ENCODE measurements at regions not wholly inside any gene's neighbourhood (a gene's known extent, or its start where the extent isn't known, plus 50 kb on each side); places are given as distances from the start of the nearest gene placed in this dataset.

DNA sequence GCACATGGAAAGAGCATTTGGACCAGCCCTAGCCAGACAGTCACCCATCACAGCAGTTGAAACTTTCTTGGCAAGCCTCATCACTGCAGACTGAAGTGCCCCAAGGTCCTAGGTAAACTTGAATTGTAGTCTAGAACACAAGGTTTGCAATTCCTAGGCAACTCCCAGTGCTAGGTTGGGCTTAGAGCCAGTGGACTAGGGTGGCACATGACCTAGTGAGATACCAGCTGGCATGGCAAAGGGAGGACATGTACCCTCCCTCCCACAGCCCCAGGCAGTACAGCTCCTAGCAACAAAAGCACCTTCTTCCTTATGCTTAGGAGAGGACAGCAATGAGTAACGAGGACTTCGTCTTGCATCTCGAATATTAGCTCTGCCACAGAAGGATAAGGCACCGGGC, 889.5 kb downstream of the JRKL start:
- H3K9ac ChIP-seq (ENCODE audit: low read depth in 1 of 3, low read length in 3 of 3): no peak overlapping the region
- H3K4me1 ChIP-seq (ENCODE audit: control insufficient read depth in 3 of 3, insufficient read depth in 3 of 3, low read length in 3 of 3): no peaks in the 10 kb centered on the region
- no peak overlapping the region for H3K27ac ChIP-seq (ENCODE audit: low read depth, low read length)
- H3K4me3 ChIP-seq (ENCODE audit: low read length in 3 of 3): no peak overlapping the region
- no peaks in the 10 kb centered on the region for H3K36me3 ChIP-seq (ENCODE audit: control insufficient read depth in 3 of 3, insufficient read depth in 3 of 3, low read length in 3 of 3)
- no peaks in the 10 kb centered on the region for H3K27me3 ChIP-seq (ENCODE audit: control insufficient read depth in 3 of 3, insufficient read depth in 3 of 3, low read length in 3 of 3)
- H3K9me3 ChIP-seq (ENCODE audit: control insufficient read depth in 3 of 3, low read length in 3 of 3): no peaks in the 10 kb centered on the region

DNA sequence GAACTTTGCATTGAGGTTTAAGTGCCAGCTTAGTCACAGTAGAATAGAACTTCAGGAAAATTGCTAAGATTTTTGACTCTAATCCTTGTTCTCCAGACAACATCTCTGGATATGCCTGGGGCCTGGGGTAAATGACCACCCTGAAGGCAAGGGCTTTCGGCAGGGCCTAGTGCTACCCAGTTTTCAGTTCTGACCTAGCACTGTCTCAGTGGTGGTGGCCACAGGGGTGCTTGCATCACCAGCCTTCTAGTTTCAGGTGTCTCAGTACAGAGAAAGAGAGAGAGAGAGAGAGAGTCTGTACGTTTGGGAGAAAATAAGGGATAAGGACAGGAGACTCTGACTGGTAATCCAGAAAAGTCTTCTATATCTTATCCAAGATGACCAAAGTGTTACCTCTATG, 890.5 kb downstream of the JRKL start:
- Histone ChIP-seq H3K9ac (ENCODE audit: low read depth in 1 of 3, low read length in 3 of 3) (no peak overlapping the region), H3K9me3 (ENCODE audit: control insufficient read depth in 3 of 3, low read length in 3 of 3) (no peaks in the 10 kb centered on the region), H3K4me1 (ENCODE audit: control insufficient read depth in 3 of 3, insufficient read depth in 3 of 3, low read length in 3 of 3) (no peaks in the 10 kb centered on the region), H3K4me3 (ENCODE audit: low read length in 3 of 3) (no peak overlapping the region), H3K36me3 (ENCODE audit: control insufficient read depth in 3 of 3, insufficient read depth in 3 of 3, low read length in 3 of 3) (no peaks in the 10 kb centered on the region), H3K27me3 (ENCODE audit: control insufficient read depth in 3 of 3, insufficient read depth in 3 of 3, low read length in 3 of 3) (no peaks in the 10 kb centered on the region), H3K27ac (ENCODE audit: low read depth, low read length) (no peak overlapping the region)

DNA sequence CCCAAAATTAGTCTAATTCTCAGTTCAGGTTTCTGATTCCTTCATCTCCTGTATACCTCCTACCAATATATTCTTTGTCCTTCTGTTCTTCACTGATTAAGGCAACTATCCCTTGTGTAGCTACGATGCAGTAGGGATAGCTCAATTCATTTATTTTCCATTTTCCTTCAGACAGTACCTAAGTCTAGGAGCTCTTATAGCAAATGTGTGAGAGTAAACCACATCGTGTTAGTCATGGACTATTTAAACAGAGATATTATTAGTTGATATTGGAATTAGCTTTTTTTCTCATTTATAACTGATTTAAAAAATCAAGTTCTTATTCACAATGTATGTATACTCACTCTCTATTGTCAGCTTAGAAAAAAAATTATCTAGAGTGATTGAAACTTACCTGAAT, 900.0 kb downstream of the JRKL start:
- Histone ChIP-seq H3K27me3 (ENCODE audit: control insufficient read depth in 3 of 3, insufficient read depth in 3 of 3, low read length in 3 of 3) (no peaks in the 10 kb centered on the region), H3K27ac (ENCODE audit: low read depth, low read length) (peak overlapping the region; percentile 67), H3K9me3 (ENCODE audit: control insufficient read depth in 3 of 3, low read length in 3 of 3) (no peaks in the 10 kb centered on the region), H3K4me1 (ENCODE audit: control insufficient read depth in 3 of 3, insufficient read depth in 3 of 3, low read length in 3 of 3) (no peaks in the 10 kb centered on the region), H3K4me3 (ENCODE audit: low read length in 3 of 3) (peak overlapping the region in 2 of 3 donors; percentile 11 to 15), H3K9ac (ENCODE audit: low read depth in 1 of 3, low read length in 3 of 3) (peak overlapping the region; percentile 37 to 69 (median 61)), H3K36me3 (ENCODE audit: control insufficient read depth in 3 of 3, insufficient read depth in 3 of 3, low read length in 3 of 3) (no peaks in the 10 kb centered on the region)

DNA sequence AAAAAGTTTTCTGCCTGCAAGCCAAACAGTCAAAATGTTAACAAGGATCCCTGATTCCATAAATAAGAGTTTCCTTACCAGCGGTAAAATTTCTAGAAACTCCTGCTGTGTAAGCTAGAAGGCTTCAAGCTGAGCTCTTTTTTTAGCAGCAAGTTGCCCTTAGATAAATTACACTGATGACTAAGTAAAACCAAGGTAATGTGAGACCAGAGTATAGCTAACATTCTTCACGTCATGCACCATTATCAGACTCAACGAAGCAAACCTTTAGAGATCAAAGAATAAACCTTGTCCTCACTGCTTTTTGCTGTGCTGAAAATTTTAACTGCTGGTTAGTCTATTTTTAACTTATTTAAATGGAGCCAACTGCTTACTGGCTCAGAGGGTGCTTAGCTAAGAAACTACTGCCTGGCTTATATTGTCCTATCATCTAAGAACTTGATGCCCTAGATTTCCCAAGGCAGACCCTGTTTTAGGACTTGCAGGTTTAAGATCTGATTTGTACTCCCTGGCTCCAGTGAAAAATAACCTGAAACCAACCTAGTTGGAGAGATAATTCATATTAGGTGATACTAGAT, 900.7 kb downstream of the JRKL start:
- Histone ChIP-seq H3K9ac (ENCODE audit: low read depth in 1 of 3, low read length in 3 of 3) (peak overlapping the region; percentile 61 to 69 (median 66)), H3K36me3 (ENCODE audit: control insufficient read depth in 3 of 3, insufficient read depth in 3 of 3, low read length in 3 of 3) (no peaks in the 10 kb centered on the region), H3K27ac (ENCODE audit: low read depth, low read length) (peak overlapping the region; percentile 67), H3K9me3 (ENCODE audit: control insufficient read depth in 3 of 3, low read length in 3 of 3) (no peaks in the 10 kb centered on the region), H3K4me1 (ENCODE audit: control insufficient read depth in 3 of 3, insufficient read depth in 3 of 3, low read length in 3 of 3) (no peaks in the 10 kb centered on the region), H3K27me3 (ENCODE audit: control insufficient read depth in 3 of 3, insufficient read depth in 3 of 3, low read length in 3 of 3) (no peaks in the 10 kb centered on the region), H3K4me3 (ENCODE audit: low read length in 3 of 3) (peak overlapping the region; percentile 11 to 41 (median 15))

DNA sequence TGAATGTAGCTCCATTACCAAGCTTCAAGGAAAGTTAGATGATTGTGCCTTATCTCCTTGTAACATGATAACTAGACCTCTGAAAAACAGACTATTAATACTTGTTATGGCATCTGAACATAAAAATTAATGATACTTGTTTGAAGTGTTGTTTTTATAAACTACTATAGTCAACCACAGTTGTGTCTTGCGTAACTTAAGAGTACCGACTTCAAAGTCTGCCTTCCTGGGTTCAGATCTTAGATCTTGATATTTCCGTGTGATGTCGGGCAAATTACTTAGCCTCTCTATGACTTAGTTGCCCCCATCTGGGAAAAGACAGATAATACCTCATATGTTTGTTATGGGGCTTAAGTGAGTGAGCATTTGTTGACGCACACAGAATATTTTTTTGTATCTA, 906.5 kb downstream of the JRKL start:
- H3K9ac ChIP-seq (ENCODE audit: low read depth in 1 of 3, low read length in 3 of 3): no peak overlapping the region
- no peaks in the 10 kb centered on the region for H3K4me1 ChIP-seq (ENCODE audit: control insufficient read depth in 3 of 3, insufficient read depth in 3 of 3, low read length in 3 of 3)
- no peaks in the 10 kb centered on the region for H3K9me3 ChIP-seq (ENCODE audit: control insufficient read depth in 3 of 3, low read length in 3 of 3)
- H3K27ac ChIP-seq (ENCODE audit: low read depth, low read length): no peak overlapping the region
- no peaks in the 10 kb centered on the region for H3K36me3 ChIP-seq (ENCODE audit: control insufficient read depth in 3 of 3, insufficient read depth in 3 of 3, low read length in 3 of 3)
- H3K4me3 ChIP-seq (ENCODE audit: low read length in 3 of 3): no peak overlapping the region
- no peaks in the 10 kb centered on the region for H3K27me3 ChIP-seq (ENCODE audit: control insufficient read depth in 3 of 3, insufficient read depth in 3 of 3, low read length in 3 of 3)

DNA sequence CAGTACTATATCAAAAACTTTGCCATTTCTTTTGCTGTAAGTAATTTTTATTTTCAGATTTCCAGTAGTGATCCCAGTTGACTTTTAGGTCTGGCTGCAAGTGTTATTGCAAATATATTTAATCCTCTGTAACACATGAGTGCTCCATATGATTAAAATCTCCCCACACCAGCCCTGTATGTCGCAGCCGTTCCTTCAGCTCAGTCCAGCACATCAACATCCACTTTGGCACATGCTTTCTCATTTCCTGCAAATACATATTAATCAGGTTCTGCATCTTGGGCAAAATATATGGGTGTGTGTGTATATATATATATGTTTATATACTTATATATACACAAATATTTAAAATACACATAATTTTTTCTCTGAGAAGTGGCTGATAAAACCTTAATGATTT, 919.5 kb downstream of the JRKL start:
- no peaks in the 10 kb centered on the region for H3K9me3 ChIP-seq (ENCODE audit: control insufficient read depth in 3 of 3, low read length in 3 of 3)
- no peaks in the 10 kb centered on the region for H3K27me3 ChIP-seq (ENCODE audit: control insufficient read depth in 3 of 3, insufficient read depth in 3 of 3, low read length in 3 of 3)
- no peak overlapping the region for H3K9ac ChIP-seq (ENCODE audit: low read depth in 1 of 3, low read length in 3 of 3)
- no peaks in the 10 kb centered on the region for H3K4me1 ChIP-seq (ENCODE audit: control insufficient read depth in 3 of 3, insufficient read depth in 3 of 3, low read length in 3 of 3)
- H3K4me3 ChIP-seq (ENCODE audit: low read length in 3 of 3): no peak overlapping the region
- H3K36me3 ChIP-seq (ENCODE audit: control insufficient read depth in 3 of 3, insufficient read depth in 3 of 3, low read length in 3 of 3): no peaks in the 10 kb centered on the region
- no peak overlapping the region for H3K27ac ChIP-seq (ENCODE audit: low read depth, low read length)

DNA sequence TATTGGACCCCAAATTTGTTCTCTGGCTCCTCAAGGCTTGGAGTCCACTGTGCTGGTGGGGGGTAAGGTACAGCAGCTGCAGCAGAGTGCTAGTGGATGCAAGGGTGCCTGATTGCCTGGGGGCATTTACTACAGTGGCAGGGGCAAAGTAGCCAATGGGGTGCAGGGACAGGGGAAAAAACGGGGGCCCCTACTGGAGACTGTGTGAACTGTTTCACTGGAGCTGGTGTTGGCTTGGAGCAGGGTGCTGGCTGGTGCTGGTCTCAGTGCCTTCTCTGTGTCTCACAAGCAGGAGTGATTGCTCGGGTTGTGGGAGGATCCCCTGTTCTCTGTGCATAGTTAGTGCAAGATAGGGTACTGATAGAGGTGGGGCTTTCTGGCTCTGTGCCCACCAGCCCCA, 935.9 kb downstream of the JRKL start:
- Histone ChIP-seq H3K27ac (ENCODE audit: low read depth, low read length) (no peak overlapping the region), H3K4me3 (ENCODE audit: low read length in 3 of 3) (no peak overlapping the region), H3K36me3 (ENCODE audit: control insufficient read depth in 3 of 3, insufficient read depth in 3 of 3, low read length in 3 of 3) (no peaks in the 10 kb centered on the region), H3K9me3 (ENCODE audit: control insufficient read depth in 3 of 3, low read length in 3 of 3) (peaks cover 0 to 2% (median 0%) of the 10 kb centered on the region in 3 donors), H3K27me3 (ENCODE audit: control insufficient read depth in 3 of 3, insufficient read depth in 3 of 3, low read length in 3 of 3) (no peaks in the 10 kb centered on the region), H3K9ac (ENCODE audit: low read depth in 1 of 3, low read length in 3 of 3) (no peak overlapping the region), H3K4me1 (ENCODE audit: control insufficient read depth in 3 of 3, insufficient read depth in 3 of 3, low read length in 3 of 3) (no peaks in the 10 kb centered on the region)

DNA sequence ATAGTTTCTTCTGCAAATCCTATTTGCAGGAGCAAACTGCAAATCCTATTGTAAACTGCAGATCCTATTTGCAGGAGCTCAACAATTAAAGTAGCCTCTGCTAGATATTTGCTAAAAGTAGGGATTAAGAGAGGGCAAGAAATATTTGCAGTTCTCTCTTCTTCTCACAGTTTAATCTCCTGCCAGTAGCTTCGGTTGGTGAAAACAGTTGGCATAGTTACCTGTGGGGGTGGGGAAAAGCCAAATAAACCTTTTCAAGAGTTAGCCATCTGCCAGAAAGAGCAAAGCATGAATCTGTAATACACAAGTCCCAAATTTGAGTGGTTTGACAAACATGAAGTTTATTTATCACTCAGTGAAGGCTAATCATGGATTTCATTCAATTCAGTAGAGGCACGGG, 942.5 kb downstream of the JRKL start:
- no peaks in the 10 kb centered on the region for H3K36me3 ChIP-seq (ENCODE audit: control insufficient read depth in 3 of 3, insufficient read depth in 3 of 3, low read length in 3 of 3)

DNA sequence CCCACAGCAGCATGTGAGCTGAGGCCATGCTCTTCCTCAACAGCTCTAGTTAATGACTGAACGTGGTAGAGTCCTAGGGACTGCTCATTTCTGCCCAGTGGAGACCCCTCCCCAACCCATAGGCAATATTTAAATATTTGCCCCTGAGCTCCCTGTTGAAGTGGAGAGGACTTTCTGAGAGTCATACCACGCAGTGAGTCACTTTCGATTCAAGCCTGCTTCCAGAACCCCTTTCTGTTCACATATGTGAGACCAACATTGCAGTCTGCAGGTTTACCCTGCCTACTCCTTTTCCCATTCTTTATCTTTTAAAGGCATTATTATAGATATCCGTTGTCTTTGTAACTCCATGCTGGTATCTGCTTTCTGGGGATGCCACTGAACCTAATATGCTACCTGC, 946.3 kb downstream of the JRKL start:
- H3K9ac ChIP-seq (ENCODE audit: low read depth in 1 of 3, low read length in 3 of 3): no peak overlapping the region
- H3K9me3 ChIP-seq (ENCODE audit: control insufficient read depth in 3 of 3, low read length in 3 of 3): no peaks in the 10 kb centered on the region
- no peaks in the 10 kb centered on the region for H3K27me3 ChIP-seq (ENCODE audit: control insufficient read depth in 3 of 3, insufficient read depth in 3 of 3, low read length in 3 of 3)
- H3K27ac ChIP-seq (ENCODE audit: low read depth, low read length): no peak overlapping the region
- H3K4me3 ChIP-seq (ENCODE audit: low read length in 3 of 3): no peak overlapping the region
- H3K4me1 ChIP-seq (ENCODE audit: control insufficient read depth in 3 of 3, insufficient read depth in 3 of 3, low read length in 3 of 3): no peaks in the 10 kb centered on the region
- H3K36me3 ChIP-seq (ENCODE audit: control insufficient read depth in 3 of 3, insufficient read depth in 3 of 3, low read length in 3 of 3): no peaks in the 10 kb centered on the region

More for the DNA sequence above, 942.5 kb downstream of the JRKL start:
- Histone ChIP-seq H3K4me3 (ENCODE audit: low read length in 3 of 3) (no peak overlapping the region), H3K9me3 (ENCODE audit: control insufficient read depth in 3 of 3, low read length in 3 of 3) (no peaks in the 10 kb centered on the region), H3K27me3 (ENCODE audit: control insufficient read depth in 3 of 3, insufficient read depth in 3 of 3, low read length in 3 of 3) (no peaks in the 10 kb centered on the region), H3K4me1 (ENCODE audit: control insufficient read depth in 3 of 3, insufficient read depth in 3 of 3, low read length in 3 of 3) (no peaks in the 10 kb centered on the region), H3K27ac (ENCODE audit: low read depth, low read length) (no peak overlapping the region), H3K9ac (ENCODE audit: low read depth in 1 of 3, low read length in 3 of 3) (no peak overlapping the region)

DNA sequence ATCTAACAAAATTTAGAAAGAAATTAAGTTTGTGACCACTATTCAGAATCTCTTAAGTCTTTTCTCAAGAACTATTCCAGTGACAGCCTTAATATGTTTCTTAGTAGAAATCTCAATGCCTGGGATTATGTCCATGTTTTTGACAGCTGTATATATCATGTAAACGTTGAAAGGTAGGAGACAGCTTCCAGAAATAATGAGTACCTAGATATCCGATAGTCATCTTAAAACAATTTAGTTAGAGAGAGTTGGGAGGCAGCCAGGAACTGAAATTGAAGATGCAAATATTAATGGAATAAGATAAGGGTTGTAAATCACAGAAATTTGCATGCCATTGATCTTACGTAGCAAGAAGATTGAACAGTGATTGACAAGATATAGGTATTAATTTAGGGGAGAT, 955.2 kb downstream of the JRKL start:
- Histone ChIP-seq H3K9ac (ENCODE audit: low read depth in 1 of 3, low read length in 3 of 3) (no peak overlapping the region), H3K4me1 (ENCODE audit: control insufficient read depth in 3 of 3, insufficient read depth in 3 of 3, low read length in 3 of 3) (no peaks in the 10 kb centered on the region), H3K4me3 (ENCODE audit: low read length in 3 of 3) (no peak overlapping the region), H3K27ac (ENCODE audit: low read depth, low read length) (no peak overlapping the region), H3K36me3 (ENCODE audit: control insufficient read depth in 3 of 3, insufficient read depth in 3 of 3, low read length in 3 of 3) (no peaks in the 10 kb centered on the region), H3K9me3 (ENCODE audit: control insufficient read depth in 3 of 3, low read length in 3 of 3) (no peaks in the 10 kb centered on the region), H3K27me3 (ENCODE audit: control insufficient read depth in 3 of 3, insufficient read depth in 3 of 3, low read length in 3 of 3) (no peaks in the 10 kb centered on the region)

DNA sequence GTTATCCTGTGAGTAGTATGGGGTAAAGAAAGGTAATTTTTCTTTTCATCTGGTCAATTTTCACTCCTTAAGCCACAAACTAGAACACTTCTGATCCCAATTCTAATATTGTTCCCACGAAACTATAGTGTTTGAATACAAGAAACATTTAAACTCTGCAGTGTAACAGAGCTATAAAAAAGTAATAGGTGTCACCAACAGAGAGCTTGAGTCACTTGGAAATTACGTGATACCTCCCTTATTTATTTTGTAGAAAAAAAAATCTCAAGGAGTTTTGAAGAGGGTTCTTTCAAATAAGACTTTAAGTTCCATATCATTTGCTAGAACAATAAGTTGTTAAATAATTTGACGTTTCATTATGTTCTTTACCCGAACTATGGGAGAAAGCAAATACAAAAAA, 959.4 kb downstream of the JRKL start:
- no peaks in the 10 kb centered on the region for H3K4me1 ChIP-seq (ENCODE audit: control insufficient read depth in 3 of 3, insufficient read depth in 3 of 3, low read length in 3 of 3)
- H3K4me3 ChIP-seq (ENCODE audit: low read length in 3 of 3): no peak overlapping the region
- no peaks in the 10 kb centered on the region for H3K36me3 ChIP-seq (ENCODE audit: control insufficient read depth in 3 of 3, insufficient read depth in 3 of 3, low read length in 3 of 3)
- no peak overlapping the region for H3K27ac ChIP-seq (ENCODE audit: low read depth, low read length)
- H3K9me3 ChIP-seq (ENCODE audit: control insufficient read depth in 3 of 3, low read length in 3 of 3): no peaks in the 10 kb centered on the region
- H3K27me3 ChIP-seq (ENCODE audit: control insufficient read depth in 3 of 3, insufficient read depth in 3 of 3, low read length in 3 of 3): no peaks in the 10 kb centered on the region
- H3K9ac ChIP-seq (ENCODE audit: low read depth in 1 of 3, low read length in 3 of 3): no peak overlapping the region

Data from skeletal muscle tissue (tissue), 3 donors.